Loucy (cell line): ENCODE measurements at regions not wholly inside any gene's neighbourhood (a gene's known extent, or its start where the extent isn't known, plus 50 kb on each side); places are given as distances from the start of the nearest gene placed in this dataset.

ENCODE experiments used
- CTCF ChIP-seq: fragments of 200-600 bp; sonication (generic); conservative IDR thresholded peaks from 2 replicates; pipeline ENCODE4 v1.5.1; 2014; ENCODE audit warnings: mild to moderate bottlenecking, antibody characterized with exemption, low read length
- EZH2phosphoT487 ChIP-seq: fragments of 200-600 bp; IDR thresholded peaks from 2 replicates; pipeline ENCODE4 v1.6.1; 2018; ENCODE audit warnings: antibody characterized with exemption, mild to moderate bottlenecking, moderate library complexity, borderline replicate concordance

GRCh38 chr4:92253550-92253949 lies 50.2 kb upstream of the GRID2 start:
- TF ChIP-seq CTCF (no peak), EZH2phosphoT487 (no peak)
